Neuronal stem cell (in vitro differentiated cells): ENCODE measurements at regions not wholly inside any gene's neighbourhood (a gene's known extent, or its start where the extent isn't known, plus 50 kb on each side); places are given as distances from the start of the nearest gene placed in this dataset.
"Not testable (repeated sequence)": the region's sequence is repeated elsewhere in the genome, so short reads cannot be mapped to it uniquely, and the experiment has no call there.

ENCODE experiments used
- DNase-seq: peaks from one replicate; pipeline ENCODE4 v3.0.0-alpha.2; 2013; ENCODE audit warnings: low spot score
- H2AFZ ChIP-seq: one replicate; pipeline ENCODE4 v1.6.1; 2013; ENCODE audit warnings: mild to moderate bottlenecking, low read length, inconsistent platforms
- H2AK5ac ChIP-seq: 2 replicates; pipeline ENCODE4 v1.6.1; 2013; ENCODE audit warnings: low read depth, mild to moderate bottlenecking, inconsistent platforms, low read length, moderate library complexity, mixed read lengths
- H2BK120ac ChIP-seq: 2 replicates; pipeline ENCODE4 v1.6.1; 2013; ENCODE audit warnings: low read depth, mild to moderate bottlenecking, inconsistent platforms, low read length, moderate library complexity, mixed read lengths
- H2BK12ac ChIP-seq: one replicate; pipeline ENCODE4 v1.6.1; 2013; ENCODE audit warnings: low read length, inconsistent platforms
- H2BK15ac ChIP-seq: 2 replicates; pipeline ENCODE4 v1.6.1; 2013; ENCODE audit warnings: mild to moderate bottlenecking, low read length, inconsistent platforms, mixed read lengths
- H2BK5ac ChIP-seq: one replicate; pipeline ENCODE4 v1.6.1; 2013; ENCODE audit warnings: inconsistent platforms, mild to moderate bottlenecking, low read length, moderate library complexity
- H3K14ac ChIP-seq: one replicate; pipeline ENCODE4 v1.6.1; 2013; ENCODE audit warnings: low read length, inconsistent platforms
- H3K18ac ChIP-seq: 2 replicates; pipeline ENCODE4 v1.6.1; 2013; ENCODE audit warnings: low read length, inconsistent platforms
- H3K23ac ChIP-seq: 2 replicates; pipeline ENCODE4 v1.6.1; 2013; ENCODE audit warnings: low read depth, mild to moderate bottlenecking, mixed read lengths, low read length, inconsistent platforms; ENCODE audit not compliant: poor library complexity
- H3K27ac ChIP-seq: replicated peaks from 3 replicates; pipeline ENCODE4 v1.5.1; 2013; ENCODE audit warnings: low read length, inconsistent platforms
- H3K27me3 ChIP-seq, 3 experiments: 2 replicates each; pipeline ENCODE4 v1.6.1; 2013; ENCODE audit warnings: low read length in 3 of 3, mild to moderate bottlenecking in 2 of 3, inconsistent platforms in 1 of 3, low read depth in 1 of 3, mixed read lengths in 1 of 3, moderate library complexity in 1 of 3; ENCODE audit not compliant: control insufficient read depth in 3 of 3, insufficient read depth in 3 of 3
- H3K36me3 ChIP-seq, 2 donors: replicated peaks in 1 of 2; 2 replicates each; pipeline ENCODE4 v1.6.1; 2013; ENCODE audit warnings: low read length in 2 of 2; ENCODE audit not compliant: control insufficient read depth in 2 of 2, insufficient read depth in 2 of 2
- H3K4ac ChIP-seq: 2 replicates; pipeline ENCODE4 v1.6.1; 2013; ENCODE audit warnings: inconsistent platforms, mild to moderate bottlenecking, low read length, moderate library complexity
- H3K4me1 ChIP-seq, 2 donors: 1 replicate in 1 of 2; 2 replicates in 1 of 2; pipeline ENCODE4 v1.6.1; 2013; ENCODE audit warnings: low read length in 2 of 2, low read depth in 1 of 2; ENCODE audit not compliant: control insufficient read depth in 2 of 2, insufficient read depth in 1 of 2
- H3K4me2 ChIP-seq: one replicate; pipeline ENCODE4 v1.6.1; 2013; ENCODE audit warnings: mild to moderate bottlenecking, low read length, inconsistent platforms; ENCODE audit not compliant: insufficient read depth, poor library complexity, severe bottlenecking
- H3K4me3 ChIP-seq, 2 donors: 2 replicates each; pipeline ENCODE4 v1.5.1; 2013; ENCODE audit warnings: low read length in 2 of 2, mild to moderate bottlenecking in 2 of 2, inconsistent platforms in 1 of 2, moderate library complexity in 1 of 2
- H3K79me1 ChIP-seq: one replicate; pipeline ENCODE4 v1.6.1; 2013; ENCODE audit warnings: low read depth, mild to moderate bottlenecking, inconsistent platforms, low read length, moderate library complexity
- H3K9ac ChIP-seq: one replicate; pipeline ENCODE4 v1.6.1; 2013; ENCODE audit warnings: mild to moderate bottlenecking, low read depth, low read length, inconsistent platforms; ENCODE audit not compliant: poor library complexity
- H3K9me3 ChIP-seq, 2 donors: replicated peaks in 1 of 2; 2 replicates each; pipeline versions ENCODE3 to v1.6.1; 2013; ENCODE audit warnings: low read length in 2 of 2, mild to moderate bottlenecking in 2 of 2, inconsistent platforms in 1 of 2, low read depth in 1 of 2, mixed read lengths in 1 of 2, moderate library complexity in 1 of 2; ENCODE audit not compliant: control insufficient read depth in 2 of 2, insufficient read depth in 1 of 2
- H4K8ac ChIP-seq: one replicate; pipeline ENCODE4 v1.6.1; 2013; ENCODE audit warnings: low read depth, mild to moderate bottlenecking, inconsistent platforms, low read length, moderate library complexity
- H4K91ac ChIP-seq: one replicate; pipeline ENCODE4 v1.6.1; 2013; ENCODE audit warnings: low read length, low read depth, mild to moderate bottlenecking, inconsistent platforms; ENCODE audit not compliant: poor library complexity
- WGBS, 2 donors: extraction: QIAGEN DNeasy Blood & Tissue Kit; methylation state at CpG; one replicate each; pipeline ENCODE4 v1.1.7; 2013; ENCODE audit warnings: missing lambda C conversion rate in 2 of 2, mixed read lengths in 1 of 2; ENCODE audit not compliant: insufficient read length in 2 of 2, insufficient replicate concordance in 1 of 2; ENCODE audit errors: extremely low coverage in 2 of 2; 5-methylcytosine and 5-hydroxymethylcytosine counted together

DNA sequence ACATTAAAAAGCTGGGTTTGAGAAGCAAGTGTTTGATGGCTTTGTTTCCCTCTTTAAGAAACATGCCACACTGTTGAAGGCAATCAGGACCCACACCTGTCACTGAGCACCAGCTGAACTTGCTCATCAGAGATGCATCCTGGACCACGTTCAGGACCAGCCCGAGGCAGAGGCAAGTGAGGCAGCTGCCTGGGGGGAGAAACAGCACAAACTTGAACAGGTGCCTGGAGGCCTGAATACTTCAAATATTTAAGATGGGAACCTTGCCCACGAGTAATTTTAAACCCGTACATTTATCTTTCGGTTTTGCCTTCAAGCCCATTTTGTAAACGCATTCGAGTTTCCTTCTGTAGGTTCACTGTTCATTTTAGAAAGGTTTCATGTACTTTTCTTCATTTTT lies 421.3 kb downstream of the NYAP2 start:
- Histone ChIP-seq H3K4me1 (peaks cover 0 to 4% of the 10 kb centered on the region in 2 donors), H3K4me3 (no peak overlapping the region), H4K8ac (no peak overlapping the region), H2AFZ (no peak overlapping the region), H3K4me2 (no peak overlapping the region), H4K91ac (no peak overlapping the region), H3K9ac (no peak overlapping the region), H3K27ac (no peak overlapping the region), H3K36me3 (no peaks in the 10 kb centered on the region), H3K14ac (no peak overlapping the region), H3K79me1 (no peaks in the 10 kb centered on the region), H3K27me3 (no peaks in the 10 kb centered on the region), H2AK5ac (no peak overlapping the region), H3K18ac (no peak overlapping the region), H2BK5ac (no peak overlapping the region), H2BK12ac (no peak overlapping the region), H3K9me3 (no peaks in the 10 kb centered on the region), H2BK120ac (no peak overlapping the region), H3K4ac (no peak overlapping the region), H2BK15ac (no peak overlapping the region), H3K23ac (no peak overlapping the region)
- no CpG with 5 or more reads among the region's 7 CpGs for WGBS, 2 donors
- no peak for DNase-seq

DNA sequence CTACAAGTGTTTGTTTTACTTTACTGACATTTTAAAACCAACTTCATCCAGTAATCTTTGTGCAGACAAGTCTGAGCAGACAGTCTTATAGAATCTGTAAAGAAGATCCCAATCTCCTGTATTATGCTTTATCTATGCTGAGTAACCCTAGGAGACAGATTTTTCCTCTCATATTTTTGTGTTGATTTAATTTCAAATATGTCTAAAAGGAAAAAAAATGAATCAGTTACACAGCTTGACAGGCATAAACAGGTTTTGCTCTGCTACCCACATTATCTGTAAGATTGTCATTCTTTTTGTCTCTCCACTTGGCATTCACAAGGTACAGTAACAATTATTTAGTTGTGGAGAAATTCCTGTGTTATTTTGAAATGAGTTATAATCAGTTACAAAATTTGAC lies 415.0 kb downstream of the NYAP2 start:
- no peak overlapping the region for H2AFZ ChIP-seq
- H2BK120ac ChIP-seq = no peak overlapping the region
- no peak overlapping the region for H2BK15ac ChIP-seq
- H2BK5ac ChIP-seq = no peak overlapping the region
- no peak overlapping the region for H3K14ac ChIP-seq
- no peak overlapping the region for H3K9ac ChIP-seq
- H3K4me2 ChIP-seq = no peak overlapping the region
- no peak overlapping the region for H4K8ac ChIP-seq
- no peak overlapping the region for H3K4ac ChIP-seq
- H3K27me3 ChIP-seq = no peaks in the 10 kb centered on the region
- no peak overlapping the region for H2BK12ac ChIP-seq
- no peaks in the 10 kb centered on the region for H3K4me1 ChIP-seq
- H4K91ac ChIP-seq = no peak overlapping the region
- H3K9me3 ChIP-seq = no peaks in the 10 kb centered on the region
- H3K36me3 ChIP-seq = no peaks in the 10 kb centered on the region
- H3K79me1 ChIP-seq = no peaks in the 10 kb centered on the region
- H3K27ac ChIP-seq = no peak overlapping the region
- DNase-seq = no peak
- H2AK5ac ChIP-seq = no peak overlapping the region
- H3K18ac ChIP-seq = no peak overlapping the region
- no peak overlapping the region for H3K4me3 ChIP-seq
- H3K23ac ChIP-seq = no peak overlapping the region

DNA sequence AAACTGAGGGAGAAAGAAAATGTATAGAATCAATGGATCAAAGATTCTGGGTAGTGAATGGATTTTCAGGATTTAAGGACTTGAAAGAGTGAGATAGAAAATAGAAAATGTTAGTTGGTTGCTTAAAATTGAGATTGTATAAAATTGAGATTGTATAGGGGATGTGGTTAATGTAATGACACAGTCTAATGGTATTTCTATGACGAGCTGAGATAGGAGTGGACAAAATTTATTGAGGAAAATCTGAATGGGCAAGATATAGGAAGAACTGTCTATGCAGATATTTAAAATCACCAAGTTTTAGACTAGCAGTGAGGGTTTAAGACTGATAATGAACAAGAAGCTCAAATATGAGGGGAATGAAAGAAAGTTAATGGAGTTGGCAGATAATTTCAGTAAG lies 406.6 kb downstream of the NYAP2 start:
- H3K27me3 ChIP-seq = no peaks in the 10 kb centered on the region
- no peak overlapping the region for H2BK5ac ChIP-seq
- no peak overlapping the region for H3K14ac ChIP-seq
- no peaks in the 10 kb centered on the region for H3K79me1 ChIP-seq
- 100% methylated on average over 1 of the region's 1 CpG; no CpG with 5 or more reads in 1 of the 2 donors for WGBS, 2 donors
- no peak overlapping the region for H4K8ac ChIP-seq
- no peak overlapping the region for H3K9ac ChIP-seq
- DNase-seq = no peak
- H3K9me3 ChIP-seq = no peaks in the 10 kb centered on the region
- H3K4ac ChIP-seq = no peak overlapping the region
- no peak overlapping the region for H3K27ac ChIP-seq
- no peak overlapping the region for H2BK12ac ChIP-seq
- H3K36me3 ChIP-seq = no peaks in the 10 kb centered on the region
- H2AK5ac ChIP-seq = no peak overlapping the region
- no peak overlapping the region for H2BK120ac ChIP-seq
- no peaks in the 10 kb centered on the region for H3K4me1 ChIP-seq
- no peak overlapping the region for H3K23ac ChIP-seq
- H2BK15ac ChIP-seq = no peak overlapping the region
- H3K4me3 ChIP-seq = no peak overlapping the region
- no peak overlapping the region for H2AFZ ChIP-seq
- H3K18ac ChIP-seq = no peak overlapping the region
- no peak overlapping the region for H4K91ac ChIP-seq
- H3K4me2 ChIP-seq = no peak overlapping the region

DNA sequence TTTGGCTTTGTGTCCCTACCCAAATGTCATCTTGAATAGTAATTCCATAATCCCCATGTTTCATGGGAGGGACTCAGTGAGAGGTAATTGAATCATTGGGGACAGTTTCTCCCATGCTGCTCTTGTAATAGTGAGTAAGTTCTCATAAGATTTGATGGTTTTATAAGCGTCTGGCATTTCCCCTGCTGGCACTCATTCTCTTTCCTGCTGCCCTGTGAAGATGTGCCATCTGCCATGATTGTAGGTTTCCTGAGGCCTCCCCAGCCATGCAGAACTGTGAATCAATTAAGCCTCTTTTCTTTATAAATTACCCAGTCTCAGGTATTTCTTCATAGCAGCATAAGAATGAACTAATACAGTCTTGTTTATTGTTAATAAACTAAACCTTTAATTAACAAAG lies 402.6 kb downstream of the NYAP2 start:
- not testable (repeated sequence) for H2AFZ ChIP-seq, H2BK15ac ChIP-seq, H3K14ac ChIP-seq, H2AK5ac ChIP-seq, H3K18ac ChIP-seq, H3K9ac ChIP-seq, H2BK120ac ChIP-seq, H4K8ac ChIP-seq, H3K4me3 ChIP-seq, H3K4me2 ChIP-seq, H3K27me3 ChIP-seq, DNase-seq, H3K9me3 ChIP-seq, H3K27ac ChIP-seq, H3K4me1 ChIP-seq, H3K36me3 ChIP-seq, H4K91ac ChIP-seq, H3K4ac ChIP-seq, H2BK12ac ChIP-seq, H2BK5ac ChIP-seq, H3K23ac ChIP-seq, H3K79me1 ChIP-seq
- WGBS, 2 donors = no CpG with 5 or more reads among the region's 1 CpG
